ENCODE measurements at regions not wholly inside any gene's neighbourhood (a gene's known extent, or its start where the extent isn't known, plus 50 kb on each side); places are given as distances from the start of the nearest gene placed in this dataset.
"Not testable (repeated sequence)": the region's sequence is repeated elsewhere in the genome, so short reads cannot be mapped to it uniquely, and the experiment has no call there.

- DNase-seq: no peak
Measured at GRCh38 chr3:110344897-110345767, 726.5 kb upstream of the NECTIN3 start.

GRCh38 chr3:110349295-110349694, 722.3 kb upstream of the NECTIN3 start:
- no peak for DNase-seq

- DNase-seq: no peak
Measured at GRCh38 chr3:110352841-110353604, 718.6 kb upstream of the NECTIN3 start.

GRCh38 chr3:110362751-110363150, 708.9 kb upstream of the NECTIN3 start:
- DNase-seq: no peak

- not testable (repeated sequence) for DNase-seq
Measured at GRCh38 chr3:110367289-110367688, 704.3 kb upstream of the NECTIN3 start.

- DNase-seq: no peak
Measured at GRCh38 chr3:110375751-110376518, 695.7 kb upstream of the NECTIN3 start.

GRCh38 chr3:110378481-110378880, 693.1 kb upstream of the NECTIN3 start:
- DNase-seq: no peak

GRCh38 chr3:110381992-110382391, 689.6 kb upstream of the NECTIN3 start:
- no peak for DNase-seq

GRCh38 chr3:110383356-110383755, 688.3 kb upstream of the NECTIN3 start:
- no peak for DNase-seq

GRCh38 chr3:110384601-110385000, 687.0 kb upstream of the NECTIN3 start:
- no peak for DNase-seq

GRCh38 chr3:110389005-110389404, 682.6 kb upstream of the NECTIN3 start:
- DNase-seq: no peak

GRCh38 chr3:110390372-110390771, 681.2 kb upstream of the NECTIN3 start:
- DNase-seq: no peak

GRCh38 chr3:110391042-110391441, 680.6 kb upstream of the NECTIN3 start:
- DNase-seq: no peak

GRCh38 chr3:110391640-110392395, 679.8 kb upstream of the NECTIN3 start:
- DNase-seq: no peak

GRCh38 chr3:110393941-110394340, 677.7 kb upstream of the NECTIN3 start:
- no peak for DNase-seq

- no peak for DNase-seq
Measured at GRCh38 chr3:110397115-110397514, 674.5 kb upstream of the NECTIN3 start.

- no peak for DNase-seq
Measured at GRCh38 chr3:110400315-110400714, 671.3 kb upstream of the NECTIN3 start.

GRCh38 chr3:110405830-110406585, 665.6 kb upstream of the NECTIN3 start:
- no peak for DNase-seq

- no peak for DNase-seq
Measured at GRCh38 chr3:110413266-110413665, 658.4 kb upstream of the NECTIN3 start.

- DNase-seq: no peak
Measured at GRCh38 chr3:110413807-110414748, 657.5 kb upstream of the NECTIN3 start.

GRCh38 chr3:110414855-110415254, 656.8 kb upstream of the NECTIN3 start:
- no peak for DNase-seq

Data from NCI-H524 treated with DMSO at 0.1 percent for 48 hours (cell line).